Peyer's patch (tissue), 4 donors: ENCODE measurements at regions not wholly inside any gene's neighbourhood (a gene's known extent, or its start where the extent isn't known, plus 50 kb on each side); places are given as distances from the start of the nearest gene placed in this dataset.
A peak's percentile ranks its signal among the peaks of the same experiment; 100 is the strongest.

Experiments
- DNase-seq, 3 donors: peaks; one replicate each; pipeline ENCODE4 v3.0.0-alpha.2; 2017 to 2019
- H3K27ac ChIP-seq, 4 donors: fragments of 200-600 bp; sonication (generic); one replicate each; pipeline ENCODE4 v1.5.1; 2016 to 2019
- H3K27me3 ChIP-seq, 2 donors: fragments of 200-600 bp; sonication (generic); one replicate each; pipeline ENCODE4 v1.5.1; 2019
- H3K36me3 ChIP-seq, 3 donors: fragments of 200-600 bp; sonication (generic); one replicate each; pipeline ENCODE4 v1.5.1; 2016 to 2019
- H3K4me1 ChIP-seq, 4 donors: fragments of 200-600 bp; sonication (generic); one replicate each; pipeline ENCODE4 v1.5.1; 2016 to 2019
- H3K4me3 ChIP-seq, 4 donors: fragments of 200-600 bp; sonication (generic); 1 replicate in 3 of 4; 2 replicates in 1 of 4; pipeline ENCODE4 v1.5.1; 2016 to 2019; ENCODE audit warnings: mild to moderate bottlenecking in 1 of 4
- H3K9me3 ChIP-seq, 4 donors: fragments of 200-600 bp; sonication (generic); one replicate each; pipeline ENCODE4 v1.5.1; 2016 to 2019; ENCODE audit warnings: mild to moderate bottlenecking in 1 of 4
- POLR2A ChIP-seq, 2 donors: fragments of 450-650 bp; IDR thresholded peaks; one replicate each; pipeline ENCODE4 v1.5.1; 2017; ENCODE audit warnings: antibody characterized with exemption in 2 of 2, mild to moderate bottlenecking in 2 of 2, moderate library complexity in 2 of 2
- TF ChIP-seq, protein P1 (sequence below), 6 experiments: fragments of 450-650 bp in 4 of 6; fragments of 200-600 bp in 2 of 6; sonication (generic) in 1 of 6; IDR thresholded peaks; one replicate each; pipeline ENCODE4 v1.5.1; 2017 to 2019; ENCODE audit warnings: antibody characterized with exemption in 6 of 6, mild to moderate bottlenecking in 3 of 6, moderate library complexity in 1 of 6

DNA sequence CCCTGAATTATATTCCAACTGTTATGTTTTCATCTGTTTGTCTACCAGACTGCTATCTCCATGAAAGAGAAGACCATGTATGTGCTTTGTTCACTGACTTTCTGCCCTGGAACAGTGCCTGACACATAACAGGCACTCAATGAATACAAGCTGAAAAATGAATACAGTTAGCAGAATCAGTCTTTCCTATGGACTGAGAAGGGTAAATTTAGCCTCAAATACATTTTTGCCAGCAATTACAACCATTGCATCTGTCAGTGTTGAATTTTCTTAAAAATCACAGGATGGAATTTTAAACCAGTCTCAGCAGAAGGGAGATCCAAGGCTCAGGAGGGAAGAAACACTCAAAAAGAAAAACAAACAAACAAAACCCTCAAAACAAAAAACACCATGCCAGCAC lies 1018.1 kb downstream of the XPNPEP1 start:
- DNase-seq = no peak
- H3K36me3 ChIP-seq = no peaks in the 10 kb centered on the region
- TF ChIP-seq, protein P1, sequence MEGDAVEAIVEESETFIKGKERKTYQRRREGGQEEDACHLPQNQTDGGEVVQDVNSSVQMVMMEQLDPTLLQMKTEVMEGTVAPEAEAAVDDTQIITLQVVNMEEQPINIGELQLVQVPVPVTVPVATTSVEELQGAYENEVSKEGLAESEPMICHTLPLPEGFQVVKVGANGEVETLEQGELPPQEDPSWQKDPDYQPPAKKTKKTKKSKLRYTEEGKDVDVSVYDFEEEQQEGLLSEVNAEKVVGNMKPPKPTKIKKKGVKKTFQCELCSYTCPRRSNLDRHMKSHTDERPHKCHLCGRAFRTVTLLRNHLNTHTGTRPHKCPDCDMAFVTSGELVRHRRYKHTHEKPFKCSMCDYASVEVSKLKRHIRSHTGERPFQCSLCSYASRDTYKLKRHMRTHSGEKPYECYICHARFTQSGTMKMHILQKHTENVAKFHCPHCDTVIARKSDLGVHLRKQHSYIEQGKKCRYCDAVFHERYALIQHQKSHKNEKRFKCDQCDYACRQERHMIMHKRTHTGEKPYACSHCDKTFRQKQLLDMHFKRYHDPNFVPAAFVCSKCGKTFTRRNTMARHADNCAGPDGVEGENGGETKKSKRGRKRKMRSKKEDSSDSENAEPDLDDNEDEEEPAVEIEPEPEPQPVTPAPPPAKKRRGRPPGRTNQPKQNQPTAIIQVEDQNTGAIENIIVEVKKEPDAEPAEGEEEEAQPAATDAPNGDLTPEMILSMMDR (IDR thresholded peaks at IDR 0.05) = no peak
- TF ChIP-seq POLR2A (IDR thresholded peaks at IDR 0.05) = no peak
- H3K4me3 ChIP-seq = no peak overlapping the region
- H3K4me1 ChIP-seq = no peaks in the 10 kb centered on the region
- H3K27ac ChIP-seq = no peak overlapping the region
- H3K27me3 ChIP-seq = no peaks in the 10 kb centered on the region
- no peaks in the 10 kb centered on the region for H3K9me3 ChIP-seq

DNA sequence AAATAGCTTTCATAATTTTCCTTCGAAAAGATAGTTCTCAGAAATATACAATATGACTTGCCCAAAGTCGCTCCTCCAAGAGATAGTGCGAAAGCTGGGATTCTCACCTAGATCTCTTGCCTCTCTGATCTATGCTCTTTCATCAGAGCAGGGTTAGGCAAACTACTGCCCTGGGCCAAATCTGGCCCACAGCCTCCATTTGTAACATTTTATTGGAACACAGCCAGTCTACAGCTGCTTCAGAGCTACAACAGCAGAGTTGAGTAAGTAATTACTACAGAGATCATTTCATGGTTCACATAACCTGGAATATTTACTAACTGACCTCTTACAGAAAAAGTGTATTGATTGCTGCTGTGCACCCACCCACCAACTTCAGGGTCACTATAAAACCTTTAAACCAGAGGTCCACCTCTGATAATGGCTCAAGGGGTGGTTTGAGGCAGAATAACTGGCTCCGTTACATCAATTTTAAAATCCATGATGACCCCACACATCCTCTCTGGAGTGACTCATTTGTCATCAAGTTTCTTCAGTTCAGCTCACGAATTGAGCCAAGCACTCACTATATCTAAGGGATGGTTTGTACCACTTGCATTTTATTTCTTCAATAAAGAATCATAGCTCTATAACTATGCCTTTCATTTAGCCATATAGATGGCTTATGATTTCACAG lies 1019.0 kb downstream of the XPNPEP1 start:
- H3K27me3 ChIP-seq = no peaks in the 10 kb centered on the region
- H3K36me3 ChIP-seq = no peaks in the 10 kb centered on the region
- H3K4me1 ChIP-seq = no peaks in the 10 kb centered on the region
- no peak for DNase-seq
- TF ChIP-seq, protein P1 (IDR thresholded peaks at IDR 0.05) = no peak
- TF ChIP-seq POLR2A (IDR thresholded peaks at IDR 0.05) = no peak
- H3K9me3 ChIP-seq = no peaks in the 10 kb centered on the region
- H3K27ac ChIP-seq = no peak overlapping the region
- no peak overlapping the region for H3K4me3 ChIP-seq

DNA sequence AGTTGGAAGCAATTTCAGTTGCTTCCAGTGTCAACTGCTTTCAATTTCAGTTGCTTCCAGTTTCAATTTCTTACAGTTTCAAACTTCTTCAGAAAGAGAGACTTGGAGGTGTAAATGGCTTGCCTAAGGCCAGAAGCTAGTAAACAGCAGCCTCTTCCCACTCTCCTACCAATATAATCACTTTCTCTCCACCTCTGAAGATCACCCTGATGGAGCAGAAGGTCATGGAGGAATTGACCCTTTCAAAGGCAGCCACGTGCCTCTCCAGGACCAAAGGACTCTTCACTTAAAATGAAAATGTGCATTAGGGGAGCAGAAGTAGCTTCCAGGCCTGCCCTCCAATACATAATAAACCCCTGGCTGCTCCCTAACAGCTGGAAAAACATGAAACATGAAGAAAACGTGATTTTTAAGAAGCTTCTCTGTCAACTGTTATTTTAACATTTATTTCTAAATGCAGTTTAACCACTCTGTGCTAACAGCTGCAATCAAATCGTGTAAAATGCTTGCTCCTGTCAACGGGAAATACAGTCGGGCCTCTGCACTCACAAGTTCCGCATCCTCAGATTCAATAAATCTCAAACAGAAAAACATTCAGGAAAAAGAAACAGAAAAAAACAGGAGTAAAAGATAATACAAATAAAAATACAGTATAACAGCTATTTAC lies 1020.6 kb downstream of the XPNPEP1 start:
- H3K9me3 ChIP-seq = no peaks in the 10 kb centered on the region
- no peaks in the 10 kb centered on the region for H3K36me3 ChIP-seq
- no peaks in the 10 kb centered on the region for H3K27me3 ChIP-seq
- H3K27ac ChIP-seq = peak overlapping the region in 1 of 4 donors; percentile 1
- TF ChIP-seq, protein P1 (IDR thresholded peaks at IDR 0.05) = no peak
- no peak for TF ChIP-seq POLR2A (IDR thresholded peaks at IDR 0.05)
- H3K4me3 ChIP-seq = no peak overlapping the region
- DNase-seq = no peak
- no peaks in the 10 kb centered on the region for H3K4me1 ChIP-seq

DNA sequence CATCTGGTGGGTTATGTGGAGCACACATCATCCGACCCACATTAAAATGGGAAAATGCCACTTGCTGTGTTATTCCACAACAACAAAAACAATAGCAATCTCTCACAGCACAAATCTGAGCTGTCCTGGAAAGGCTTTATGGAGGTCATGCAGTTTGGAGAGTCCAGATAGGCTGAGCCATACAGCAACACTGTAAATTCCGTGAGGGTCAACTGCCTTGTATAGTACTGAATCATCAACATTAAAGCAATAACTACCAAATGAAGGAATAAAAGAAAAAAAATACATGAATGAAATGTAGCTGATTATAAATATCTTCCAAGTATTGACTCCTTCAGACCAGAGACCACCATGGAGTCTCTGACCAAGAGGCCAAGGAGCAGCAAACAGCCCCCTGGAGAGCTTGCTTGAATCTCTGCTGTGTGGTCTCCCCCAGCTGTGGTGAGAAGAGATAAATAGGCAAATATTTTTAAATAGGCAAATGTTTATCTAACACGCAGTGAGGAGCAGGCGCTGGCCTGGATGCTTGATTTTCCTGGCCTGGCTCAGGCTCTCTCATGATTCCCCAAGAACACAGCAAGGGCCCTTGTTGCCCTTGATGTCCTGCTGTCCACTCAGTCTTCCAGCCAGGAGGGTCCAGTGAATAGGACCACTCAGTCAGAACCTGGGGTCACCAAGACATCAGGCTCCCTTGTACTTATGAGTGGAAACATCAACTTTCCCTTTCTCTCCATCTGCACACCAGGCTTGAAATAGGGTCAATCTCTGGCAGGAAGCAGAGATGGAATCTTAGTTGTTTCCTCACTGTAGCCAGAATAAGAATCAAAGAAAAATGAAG lies 1021.3 kb downstream of the XPNPEP1 start:
- Histone ChIP-seq H3K4me3 (no peak overlapping the region), H3K27me3 (no peaks in the 10 kb centered on the region), H3K4me1 (no peaks in the 10 kb centered on the region), H3K27ac (peak overlapping the region in 1 of 4 donors; percentile 1), H3K36me3 (no peaks in the 10 kb centered on the region), H3K9me3 (no peaks in the 10 kb centered on the region)
- TF ChIP-seq, protein P1 (IDR thresholded peaks at IDR 0.05) = no peak
- TF ChIP-seq POLR2A (IDR thresholded peaks at IDR 0.05) = no peak
- no peak for DNase-seq

DNA sequence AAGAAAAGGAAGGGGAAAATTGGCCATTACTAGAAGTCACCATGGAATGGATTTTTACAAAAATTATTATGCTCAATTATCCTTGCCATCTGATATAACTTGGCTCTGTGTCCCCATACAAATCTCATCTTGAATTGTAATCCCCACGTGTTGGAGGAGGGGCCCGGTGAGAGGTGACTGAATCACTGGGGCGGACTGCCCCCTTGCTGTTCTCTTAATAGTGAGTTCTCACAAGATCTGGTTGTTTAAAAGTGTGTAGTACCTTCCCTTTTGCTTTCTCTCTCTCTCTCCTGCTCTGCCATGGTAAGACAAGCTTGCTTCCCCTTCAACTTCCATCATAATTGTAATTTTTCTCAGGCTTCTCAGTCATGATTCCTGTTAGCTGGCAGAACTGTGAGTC lies 1023.6 kb downstream of the XPNPEP1 start:
- H3K36me3 ChIP-seq = no peaks in the 10 kb centered on the region
- TF ChIP-seq, protein P1 (IDR thresholded peaks at IDR 0.05) = no peak
- no peak for TF ChIP-seq POLR2A (IDR thresholded peaks at IDR 0.05)

More for the DNA sequence above, 1023.6 kb downstream of the XPNPEP1 start:
- H3K4me1 ChIP-seq = no peaks in the 10 kb centered on the region
- no peaks in the 10 kb centered on the region for H3K9me3 ChIP-seq
- no peak overlapping the region for H3K4me3 ChIP-seq
- no peak overlapping the region for H3K27ac ChIP-seq
- DNase-seq = no peak
- H3K27me3 ChIP-seq = no peaks in the 10 kb centered on the region
